Smooth muscle cell (in vitro differentiated cells): ENCODE measurements at regions not wholly inside any gene's neighbourhood (a gene's known extent, or its start where the extent isn't known, plus 50 kb on each side); places are given as distances from the start of the nearest gene placed in this dataset.

ENCODE experiments used
- DNase-seq: peaks from one replicate; lab custom pipeline; 2025; ENCODE audit not compliant: unreplicated experiment; lab: John Stamatoyannopoulos, UW
- H2AFZ ChIP-seq: fragments of 200-600 bp; sonication (generic); 2 replicates; pipeline ENCODE4 v1.6.0; 2016; ENCODE audit warnings: antibody characterized with exemption, low read depth, mild to moderate bottlenecking
- H3F3A ChIP-seq: fragments of 200-600 bp; sonication (generic); 2 replicates; pipeline ENCODE4 v1.6.0; 2017; ENCODE audit warnings: antibody characterized with exemption, low read depth
- H3K27ac ChIP-seq: fragments of 200-600 bp; sonication (generic); 2 replicates; pipeline ENCODE4 v1.5.1; 2016; ENCODE audit warnings: low read depth, mild to moderate bottlenecking
- H3K27me3 ChIP-seq: fragments of 200-600 bp; sonication (generic); 2 replicates; pipeline ENCODE4 v1.6.1; 2016; ENCODE audit warnings: low read depth, mild to moderate bottlenecking
- H3K36me3 ChIP-seq: fragments of 200-600 bp; sonication (generic); 2 replicates; pipeline ENCODE4 v1.5.1; 2016; ENCODE audit warnings: low read depth
- H3K4me1 ChIP-seq: fragments of 200-600 bp; sonication (generic); 2 replicates; pipeline ENCODE4 v1.5.1; 2016; ENCODE audit warnings: low read depth
- H3K4me2 ChIP-seq: fragments of 200-600 bp; sonication (generic); 2 replicates; pipeline ENCODE4 v1.6.0; 2016; ENCODE audit warnings: mild to moderate bottlenecking
- H3K4me3 ChIP-seq: fragments of 200-600 bp; sonication (generic); 2 replicates; pipeline ENCODE4 v1.5.1; 2016; ENCODE audit warnings: mild to moderate bottlenecking
- H3K79me2 ChIP-seq: fragments of 200-600 bp; sonication (generic); 2 replicates; pipeline ENCODE4 v1.6.0; 2016; ENCODE audit warnings: low read depth, mild to moderate bottlenecking
- H3K9ac ChIP-seq: fragments of 200-600 bp; sonication (generic); 2 replicates; pipeline ENCODE4 v1.6.0; 2016; ENCODE audit warnings: low read depth
- H3K9me3 ChIP-seq: fragments of 200-600 bp; sonication (generic); replicated peaks from 2 replicates; pipeline ENCODE4 v1.5.1; 2016; ENCODE audit warnings: low read depth
- H4K20me1 ChIP-seq: fragments of 200-600 bp; sonication (generic); 2 replicates; pipeline ENCODE4 v1.6.0; 2016; ENCODE audit warnings: low read depth
- WGBS: methylation state at CpG from one replicate; pipeline ENCODE4 v1.1.7; 2016; ENCODE audit warnings: low lambda C conversion rate; 5-methylcytosine and 5-hydroxymethylcytosine counted together
- TF ChIP-seq, protein P1 (sequence below): fragments of 200-600 bp; sonication (generic); IDR thresholded peaks from 2 replicates; pipeline ENCODE4 v1.5.1; 2017; ENCODE audit warnings: borderline replicate concordance, mild to moderate bottlenecking, antibody characterized with exemption; ENCODE audit not compliant: insufficient read depth, poor library complexity, severe bottlenecking

- Histone ChIP-seq H3K9me3 (no peaks in the 10 kb centered on the region), H3K9ac (no peak overlapping the region), H3K36me3 (no peaks in the 10 kb centered on the region), H3K27ac (no peak overlapping the region), H4K20me1 (no peaks in the 10 kb centered on the region), H3K4me3 (no peak overlapping the region), H2AFZ (no peak overlapping the region), H3F3A (no peaks in the 10 kb centered on the region), H3K4me2 (no peak overlapping the region), H3K4me1 (no peaks in the 10 kb centered on the region), H3K79me2 (no peaks in the 10 kb centered on the region), H3K27me3 (peaks cover 5% of the 10 kb centered on the region)
- TF ChIP-seq, protein P1, sequence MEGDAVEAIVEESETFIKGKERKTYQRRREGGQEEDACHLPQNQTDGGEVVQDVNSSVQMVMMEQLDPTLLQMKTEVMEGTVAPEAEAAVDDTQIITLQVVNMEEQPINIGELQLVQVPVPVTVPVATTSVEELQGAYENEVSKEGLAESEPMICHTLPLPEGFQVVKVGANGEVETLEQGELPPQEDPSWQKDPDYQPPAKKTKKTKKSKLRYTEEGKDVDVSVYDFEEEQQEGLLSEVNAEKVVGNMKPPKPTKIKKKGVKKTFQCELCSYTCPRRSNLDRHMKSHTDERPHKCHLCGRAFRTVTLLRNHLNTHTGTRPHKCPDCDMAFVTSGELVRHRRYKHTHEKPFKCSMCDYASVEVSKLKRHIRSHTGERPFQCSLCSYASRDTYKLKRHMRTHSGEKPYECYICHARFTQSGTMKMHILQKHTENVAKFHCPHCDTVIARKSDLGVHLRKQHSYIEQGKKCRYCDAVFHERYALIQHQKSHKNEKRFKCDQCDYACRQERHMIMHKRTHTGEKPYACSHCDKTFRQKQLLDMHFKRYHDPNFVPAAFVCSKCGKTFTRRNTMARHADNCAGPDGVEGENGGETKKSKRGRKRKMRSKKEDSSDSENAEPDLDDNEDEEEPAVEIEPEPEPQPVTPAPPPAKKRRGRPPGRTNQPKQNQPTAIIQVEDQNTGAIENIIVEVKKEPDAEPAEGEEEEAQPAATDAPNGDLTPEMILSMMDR = no peak
- no peak for DNase-seq
- 92% methylated on average over 13 of the region's 13 CpGs for WGBS
These were observed 554.3 kb downstream of the TYW1 start for GRCh38 chr7:67550801-67551436.

GRCh38 chr7:67552738-67553137 is 556.1 kb downstream of the TYW1 start:
- TF ChIP-seq, protein P1 = no peak
- Histone ChIP-seq H3K27me3 (peaks cover 13% of the 10 kb centered on the region), H3K4me1 (no peaks in the 10 kb centered on the region), H3K27ac (no peak overlapping the region), H3K4me2 (no peak overlapping the region), H3K9me3 (no peaks in the 10 kb centered on the region), H3K36me3 (no peaks in the 10 kb centered on the region), H3K9ac (no peak overlapping the region), H3K4me3 (no peak overlapping the region), H4K20me1 (no peaks in the 10 kb centered on the region), H3K79me2 (no peaks in the 10 kb centered on the region), H3F3A (no peaks in the 10 kb centered on the region), H2AFZ (no peak overlapping the region)
- 90% methylated on average over 5 of the region's 5 CpGs for WGBS
- DNase-seq = no peak

- peaks cover 13% of the 10 kb centered on the region for H3K27me3 ChIP-seq
- no peak overlapping the region for H3K4me3 ChIP-seq
- H3F3A ChIP-seq = no peaks in the 10 kb centered on the region
- DNase-seq = no peak
- H3K36me3 ChIP-seq = no peaks in the 10 kb centered on the region
- TF ChIP-seq, protein P1 = no peak
- H4K20me1 ChIP-seq = no peaks in the 10 kb centered on the region
- 72% methylated on average over 5 of the region's 5 CpGs for WGBS
- no peaks in the 10 kb centered on the region for H3K79me2 ChIP-seq
- H3K4me1 ChIP-seq = no peaks in the 10 kb centered on the region
- no peak overlapping the region for H3K9ac ChIP-seq
- no peak overlapping the region for H3K27ac ChIP-seq
- no peak overlapping the region for H2AFZ ChIP-seq
- no peaks in the 10 kb centered on the region for H3K9me3 ChIP-seq
- H3K4me2 ChIP-seq = no peak overlapping the region
These were observed 556.7 kb downstream of the TYW1 start for GRCh38 chr7:67553378-67553777.

DNA sequence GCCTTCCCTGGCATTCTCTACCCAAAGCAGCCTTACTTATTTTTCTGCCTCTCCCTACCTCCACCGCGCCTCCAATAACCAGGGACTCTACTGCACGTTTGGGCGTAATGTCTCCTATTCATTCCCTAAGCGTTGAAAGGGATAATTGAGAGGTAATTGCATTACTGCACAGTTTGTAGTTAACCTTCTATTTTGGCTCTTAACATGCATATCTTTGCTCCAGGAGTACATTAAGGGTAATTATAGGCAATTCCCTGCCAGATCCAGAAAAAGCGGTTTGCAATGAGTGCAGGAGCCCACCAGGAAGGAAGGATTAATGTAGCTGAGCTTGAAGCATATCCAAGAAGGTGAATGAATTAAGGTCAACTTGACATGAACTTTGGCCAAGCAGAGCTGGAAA is 558.4 kb downstream of the TYW1 start:
- Histone ChIP-seq H3K27me3 (peaks cover 13% of the 10 kb centered on the region), H3K9me3 (no peaks in the 10 kb centered on the region), H3K27ac (no peak overlapping the region), H4K20me1 (no peaks in the 10 kb centered on the region), H3K4me3 (no peak overlapping the region), H3K36me3 (no peaks in the 10 kb centered on the region), H3K79me2 (no peaks in the 10 kb centered on the region), H3K4me2 (no peak overlapping the region), H3F3A (no peaks in the 10 kb centered on the region), H2AFZ (no peak overlapping the region), H3K4me1 (no peaks in the 10 kb centered on the region), H3K9ac (no peak overlapping the region)
- 63% methylated on average over 6 of the region's 6 CpGs for WGBS
- TF ChIP-seq, protein P1 = no peak
- DNase-seq = no peak
